ENCODE measurements at regions not wholly inside any gene's neighbourhood (a gene's known extent, or its start where the extent isn't known, plus 50 kb on each side); places are given as distances from the start of the nearest gene placed in this dataset.

- Histone ChIP-seq H3K4me1 (ENCODE audit: control insufficient read depth, low read length) (no peaks in the 10 kb centered on the region), H3K36me3 (ENCODE audit: control insufficient read depth, low read length) (no peaks in the 10 kb centered on the region), H3K4me2 (ENCODE audit: low read length) (no peak overlapping the region), H3K9me2 (replicated peaks; ENCODE audit: control insufficient read depth, low read length) (no peaks in the 10 kb centered on the region), H3F3A (ENCODE audit: control insufficient read depth, insufficient read depth) (no peaks in the 10 kb centered on the region), H3K79me2 (ENCODE audit: control insufficient read depth, low read length) (no peaks in the 10 kb centered on the region), H3K27me3 (ENCODE audit: control insufficient read depth, low read length) (no peaks in the 10 kb centered on the region), H3K9me3 (ENCODE audit: control insufficient read depth, insufficient read depth, low read length) (no peaks in the 10 kb centered on the region), H4K20me1 (ENCODE audit: control insufficient read depth, insufficient read depth, low read depth, low read length) (no peaks in the 10 kb centered on the region), H3K4me3 (ENCODE audit: low read length) (no peak overlapping the region), H3K27ac (ENCODE audit: low read depth, low read length) (no peak overlapping the region)
- TF ChIP-seq EZH2phosphoT487 (IDR thresholded peaks at IDR 0.05; ENCODE audit: borderline replicate concordance, low read length) = no peak
- TF ChIP-seq CTCF (IDR thresholded peaks at IDR 0.05; ENCODE audit: low read depth, low read length, poor library complexity, severe bottlenecking) = no peak
Measured at GRCh38 chr6:22784601-22785410, 215.4 kb downstream of the HDGFL1 start.

- Histone ChIP-seq H3K4me2 (ENCODE audit: low read length) (no peak overlapping the region), H3K79me2 (ENCODE audit: control insufficient read depth, low read length) (no peaks in the 10 kb centered on the region), H3K4me3 (ENCODE audit: low read length) (no peak overlapping the region), H3K27ac (ENCODE audit: low read depth, low read length) (no peak overlapping the region), H3K36me3 (ENCODE audit: control insufficient read depth, low read length) (no peaks in the 10 kb centered on the region), H4K20me1 (ENCODE audit: control insufficient read depth, insufficient read depth, low read depth, low read length) (no peaks in the 10 kb centered on the region), H3K9me3 (ENCODE audit: control insufficient read depth, insufficient read depth, low read length) (no peaks in the 10 kb centered on the region), H3F3A (ENCODE audit: control insufficient read depth, insufficient read depth) (no peaks in the 10 kb centered on the region), H3K9me2 (replicated peaks; ENCODE audit: control insufficient read depth, low read length) (no peaks in the 10 kb centered on the region), H3K4me1 (ENCODE audit: control insufficient read depth, low read length) (no peaks in the 10 kb centered on the region), H3K27me3 (ENCODE audit: control insufficient read depth, low read length) (no peaks in the 10 kb centered on the region)
- TF ChIP-seq EZH2phosphoT487 (IDR thresholded peaks at IDR 0.05; ENCODE audit: borderline replicate concordance, low read length) = no peak
- TF ChIP-seq CTCF (IDR thresholded peaks at IDR 0.05; ENCODE audit: low read depth, low read length, poor library complexity, severe bottlenecking) = no peak
Measured at GRCh38 chr6:22788038-22788437, 218.7 kb downstream of the HDGFL1 start.

GRCh38 chr6:22789315-22789714 lies 219.9 kb downstream of the HDGFL1 start:
- Histone ChIP-seq H4K20me1 (ENCODE audit: control insufficient read depth, insufficient read depth, low read depth, low read length) (no peaks in the 10 kb centered on the region), H3K27me3 (ENCODE audit: control insufficient read depth, low read length) (no peaks in the 10 kb centered on the region), H3K36me3 (ENCODE audit: control insufficient read depth, low read length) (no peaks in the 10 kb centered on the region), H3K9me3 (ENCODE audit: control insufficient read depth, insufficient read depth, low read length) (no peaks in the 10 kb centered on the region), H3K27ac (ENCODE audit: low read depth, low read length) (no peak overlapping the region), H3K79me2 (ENCODE audit: control insufficient read depth, low read length) (no peaks in the 10 kb centered on the region), H3K4me1 (ENCODE audit: control insufficient read depth, low read length) (no peaks in the 10 kb centered on the region), H3K9me2 (replicated peaks; ENCODE audit: control insufficient read depth, low read length) (no peaks in the 10 kb centered on the region), H3K4me2 (ENCODE audit: low read length) (no peak overlapping the region), H3F3A (ENCODE audit: control insufficient read depth, insufficient read depth) (no peaks in the 10 kb centered on the region), H3K4me3 (ENCODE audit: low read length) (no peak overlapping the region)
- TF ChIP-seq CTCF (IDR thresholded peaks at IDR 0.05; ENCODE audit: low read depth, low read length, poor library complexity, severe bottlenecking) = no peak
- TF ChIP-seq EZH2phosphoT487 (IDR thresholded peaks at IDR 0.05; ENCODE audit: borderline replicate concordance, low read length) = no peak

Measured in DOHH2 (cell line).